NT2/D1 (cell line): ENCODE measurements at regions not wholly inside any gene's neighbourhood (a gene's known extent, or its start where the extent isn't known, plus 50 kb on each side); places are given as distances from the start of the nearest gene placed in this dataset.

Source experiments
- YY1 ChIP-seq: IDR thresholded peaks from 2 replicates; pipeline ENCODE4 v1.6.1; 2011; ENCODE audit not compliant: insufficient read length, insufficient read depth
- ZNF274 ChIP-seq: IDR thresholded peaks from 2 replicates; pipeline ENCODE4 v1.6.1; 2011; ENCODE audit warnings: mild to moderate bottlenecking, low read depth, low read length

- TF ChIP-seq YY1 (no peak), ZNF274 (no peak)
Observed at GRCh38 chr2:53442783-53443182, 324.8 kb upstream of the CHAC2 start.
